Thymus (tissue), 11 donors: ENCODE measurements at regions not wholly inside any gene's neighbourhood (a gene's known extent, or its start where the extent isn't known, plus 50 kb on each side); places are given as distances from the start of the nearest gene placed in this dataset.

Experiments
- DNase-seq, 9 donors: peaks; one replicate each; pipeline ENCODE4 v3.0.0-alpha.2; 2013; ENCODE audit warnings: low spot score in 9 of 9, low read depth in 6 of 9, missing footprints in 1 of 9
- H3K27ac ChIP-seq, 2 donors: one replicate each; pipeline ENCODE4 v1.5.1; 2013; ENCODE audit warnings: control low read depth in 1 of 2, low read depth in 1 of 2, low read length in 1 of 2, mild to moderate bottlenecking in 1 of 2, moderate library complexity in 1 of 2
- H3K27me3 ChIP-seq, 2 donors: one replicate each; pipeline ENCODE4 v1.5.1; 2013; ENCODE audit warnings: low read length in 1 of 2; ENCODE audit not compliant: control insufficient read depth in 2 of 2, insufficient read depth in 1 of 2
- H3K36me3 ChIP-seq, 2 donors: one replicate each; pipeline ENCODE4 v1.5.1; 2013; ENCODE audit warnings: low read length in 1 of 2, mild to moderate bottlenecking in 1 of 2, moderate library complexity in 1 of 2; ENCODE audit not compliant: control insufficient read depth in 2 of 2, insufficient read depth in 2 of 2
- H3K4me1 ChIP-seq, 2 donors: one replicate each; pipeline ENCODE4 v1.5.1; 2013; ENCODE audit warnings: low read length in 2 of 2; ENCODE audit not compliant: control insufficient read depth in 2 of 2, insufficient read depth in 2 of 2
- H3K4me3 ChIP-seq, 2 donors: one replicate each; pipeline ENCODE4 v1.5.1; 2013; ENCODE audit warnings: low read length in 2 of 2, control low read depth in 1 of 2, mild to moderate bottlenecking in 1 of 2
- H3K9me3 ChIP-seq, 2 donors: one replicate each; pipeline ENCODE4 v1.5.1; 2013; ENCODE audit warnings: low read length in 1 of 2, mild to moderate bottlenecking in 1 of 2; ENCODE audit not compliant: control insufficient read depth in 2 of 2, insufficient read depth in 1 of 2
- WGBS: extraction: QIAGEN DNeasy Blood & Tissue Kit; methylation state at CpG from one replicate; pipeline ENCODE4 v1.1.7; 2013; 5-methylcytosine and 5-hydroxymethylcytosine counted together
- donor health status: healthy.

DNA sequence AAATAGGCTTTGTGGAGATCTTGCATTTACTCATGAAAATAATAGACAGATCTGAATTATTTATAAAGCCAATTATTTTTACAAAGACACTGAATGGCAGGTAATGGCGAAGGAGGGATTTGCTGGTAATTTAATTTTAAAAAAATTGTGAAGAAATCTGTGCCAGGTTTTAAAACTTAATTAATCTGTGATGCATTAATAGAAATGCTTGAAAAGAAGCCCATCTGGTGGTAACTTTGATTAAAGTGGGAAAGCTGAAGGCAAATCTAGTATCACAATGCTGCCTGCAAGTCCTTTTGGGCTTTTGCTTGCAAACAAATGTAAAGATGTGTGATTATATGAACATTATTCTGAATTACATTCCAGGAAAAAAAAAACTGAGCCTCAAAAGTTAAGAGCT, 433.2 kb upstream of the DEPDC1 start:
- no peaks in the 10 kb centered on the region for H3K36me3 ChIP-seq
- H3K27me3 ChIP-seq: no peaks in the 10 kb centered on the region
- H3K4me1 ChIP-seq: no peaks in the 10 kb centered on the region
- H3K27ac ChIP-seq: no peak overlapping the region
- H3K4me3 ChIP-seq: no peak overlapping the region
- 96% methylated on average over 1 of the region's 1 CpG for WGBS
- DNase-seq: no peak
- H3K9me3 ChIP-seq: no peaks in the 10 kb centered on the region

DNA sequence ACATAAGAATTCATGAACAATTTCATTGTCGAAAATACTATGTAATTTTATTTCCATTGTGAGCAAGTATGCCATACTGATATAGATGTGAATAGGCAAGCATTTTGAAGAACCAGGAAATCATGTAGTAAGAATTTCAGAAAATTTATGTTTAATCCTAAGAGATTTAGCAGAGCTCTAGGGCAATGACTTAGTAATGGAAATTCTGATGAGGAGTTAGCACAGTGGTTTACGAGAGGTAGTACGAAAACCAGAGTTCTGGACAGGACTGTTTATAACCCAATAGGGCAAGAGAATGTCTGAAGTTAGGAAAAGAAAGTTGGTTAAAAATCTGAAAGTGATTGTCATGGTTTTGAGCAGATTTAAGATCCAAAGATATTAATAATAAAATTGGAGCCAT, 439.6 kb upstream of the DEPDC1 start:
- Histone ChIP-seq H3K27me3 (no peaks in the 10 kb centered on the region), H3K36me3 (no peaks in the 10 kb centered on the region), H3K27ac (no peak overlapping the region), H3K4me1 (no peaks in the 10 kb centered on the region), H3K9me3 (no peaks in the 10 kb centered on the region), H3K4me3 (no peak overlapping the region)
- no peak for DNase-seq
- 80% methylated on average over 3 of the region's 3 CpGs for WGBS

DNA sequence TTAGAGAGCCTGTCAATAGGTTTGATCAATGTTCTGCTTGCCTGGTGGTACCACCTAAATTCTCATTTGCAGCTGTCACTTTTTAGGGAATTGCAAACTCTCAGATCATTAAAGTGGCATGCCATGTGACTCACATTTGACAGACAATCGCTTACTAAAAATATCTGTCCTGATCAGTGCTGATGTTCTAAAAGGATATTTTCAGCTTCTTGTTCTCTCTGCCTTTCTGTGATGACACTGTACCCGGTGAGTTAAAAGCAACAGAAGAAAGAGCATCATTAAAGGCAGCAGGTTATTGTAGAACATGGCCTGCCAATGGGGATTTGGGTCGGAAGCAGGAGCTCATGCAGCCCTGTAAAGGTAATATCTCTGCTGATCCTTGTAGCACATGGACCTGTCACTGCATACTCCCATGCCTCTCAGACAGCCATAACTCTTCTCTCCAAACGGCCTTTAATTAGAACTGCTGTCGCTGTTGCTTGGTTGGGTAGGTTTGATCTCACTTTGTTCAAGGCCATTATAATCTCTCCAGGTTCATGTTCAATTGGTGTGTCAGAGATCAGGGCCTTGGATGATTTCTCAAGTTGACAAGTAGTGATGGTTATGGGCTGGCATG, 441.3 kb upstream of the DEPDC1 start:
- Histone ChIP-seq H3K27me3 (no peaks in the 10 kb centered on the region), H3K27ac (no peak overlapping the region), H3K4me1 (no peaks in the 10 kb centered on the region), H3K36me3 (no peaks in the 10 kb centered on the region), H3K4me3 (no peak overlapping the region), H3K9me3 (no peaks in the 10 kb centered on the region)
- DNase-seq: no peak
- WGBS: 92% methylated on average over 5 of the region's 5 CpGs

DNA sequence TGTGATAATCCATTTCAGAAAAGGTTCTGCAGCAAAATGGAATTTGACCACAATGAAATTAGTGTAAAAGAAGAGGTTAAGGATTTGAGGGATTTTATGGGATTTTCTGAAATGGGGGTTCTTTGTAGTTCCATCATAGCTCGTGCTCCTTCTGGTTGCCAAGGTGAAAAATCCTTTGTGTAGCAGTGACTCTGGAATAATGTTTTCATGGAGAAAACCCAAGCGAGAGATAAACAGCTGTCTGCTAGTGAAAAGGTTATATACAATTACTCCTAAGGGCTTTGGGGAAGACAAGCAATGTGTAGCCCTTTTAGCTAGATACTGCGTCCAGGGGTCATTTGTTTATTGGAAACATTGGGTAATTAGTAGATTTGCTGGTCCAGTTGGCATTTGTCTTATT, 453.2 kb upstream of the DEPDC1 start:
- no peak overlapping the region for H3K27ac ChIP-seq
- H3K4me3 ChIP-seq: no peak overlapping the region
- no peaks in the 10 kb centered on the region for H3K4me1 ChIP-seq
- no peak for DNase-seq
- 90% methylated on average over 3 of the region's 3 CpGs for WGBS
- no peaks in the 10 kb centered on the region for H3K36me3 ChIP-seq
- no peaks in the 10 kb centered on the region for H3K9me3 ChIP-seq
- H3K27me3 ChIP-seq: no peaks in the 10 kb centered on the region

DNA sequence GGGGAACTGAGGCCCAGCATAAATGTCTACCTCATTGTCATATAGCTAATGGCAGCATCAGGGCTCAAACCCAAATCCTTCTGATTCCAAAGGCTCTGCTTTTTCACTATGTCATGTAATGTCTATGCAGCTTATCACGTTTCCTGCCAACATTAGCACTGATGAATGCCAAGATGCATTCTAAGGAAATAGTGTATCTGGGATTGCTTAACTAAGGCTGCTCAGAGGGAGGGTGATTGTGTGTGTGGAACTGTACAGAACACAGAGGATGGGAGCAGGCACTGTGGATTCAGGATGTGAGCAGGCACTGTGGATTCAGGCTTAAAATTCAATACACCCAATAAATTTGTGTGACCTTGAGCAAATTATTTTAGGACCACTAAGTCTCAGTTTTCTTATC, 456.4 kb upstream of the DEPDC1 start:
- Histone ChIP-seq H3K36me3 (no peaks in the 10 kb centered on the region), H3K4me1 (no peaks in the 10 kb centered on the region), H3K4me3 (no peak overlapping the region), H3K27ac (no peak overlapping the region), H3K27me3 (no peaks in the 10 kb centered on the region), H3K9me3 (no peaks in the 10 kb centered on the region)
- no peak for DNase-seq
- WGBS: 88% methylated on average over 1 of the region's 1 CpG

DNA sequence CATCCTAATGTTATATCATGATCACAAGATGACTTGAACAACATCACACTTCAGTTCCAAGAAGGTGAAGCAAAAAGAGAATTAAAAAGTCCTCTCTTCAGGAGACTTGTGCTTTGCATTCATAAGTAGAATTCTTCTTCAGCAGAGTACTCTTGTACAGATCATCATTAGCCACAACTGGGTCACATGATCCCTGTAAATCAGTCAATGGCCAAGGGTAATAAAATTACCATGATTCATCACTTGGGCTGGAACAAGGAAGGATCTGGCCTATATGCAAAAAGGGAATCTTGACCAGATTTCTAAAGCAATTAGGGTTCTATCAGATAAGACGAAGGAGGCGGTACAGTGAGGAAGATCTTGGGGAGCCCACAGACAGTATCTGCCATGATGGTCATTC, 458.0 kb upstream of the DEPDC1 start:
- no peak overlapping the region for H3K4me3 ChIP-seq
- WGBS: 97% methylated on average over 2 of the region's 2 CpGs
- H3K9me3 ChIP-seq: no peaks in the 10 kb centered on the region
- H3K27me3 ChIP-seq: no peaks in the 10 kb centered on the region
- no peaks in the 10 kb centered on the region for H3K4me1 ChIP-seq
- DNase-seq: no peak
- H3K36me3 ChIP-seq: no peaks in the 10 kb centered on the region
- no peak overlapping the region for H3K27ac ChIP-seq

DNA sequence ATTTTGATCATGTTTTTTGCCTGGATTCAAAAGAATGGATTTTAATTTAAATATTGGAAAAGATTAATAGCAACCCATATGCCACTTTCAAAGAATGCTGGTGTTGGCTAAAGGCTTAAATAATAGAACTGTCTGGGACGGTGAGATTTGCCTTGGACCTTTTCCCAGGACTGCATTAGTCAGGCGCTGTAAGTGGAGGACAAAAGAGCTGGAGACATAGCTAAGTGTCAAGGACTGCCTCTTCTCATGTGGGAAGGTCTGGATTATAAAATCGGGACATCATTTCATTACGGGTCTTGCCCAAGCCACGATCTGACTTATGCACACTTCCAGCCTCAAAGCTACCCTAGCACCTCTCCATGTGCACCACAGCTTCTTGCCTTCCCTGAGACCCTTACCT, 458.5 kb upstream of the DEPDC1 start:
- no peaks in the 10 kb centered on the region for H3K27me3 ChIP-seq
- 95% methylated on average over 5 of the region's 5 CpGs for WGBS
- no peak for DNase-seq
- H3K36me3 ChIP-seq: no peaks in the 10 kb centered on the region
- H3K4me1 ChIP-seq: no peaks in the 10 kb centered on the region
- H3K4me3 ChIP-seq: no peak overlapping the region
- no peak overlapping the region for H3K27ac ChIP-seq
- H3K9me3 ChIP-seq: no peaks in the 10 kb centered on the region

DNA sequence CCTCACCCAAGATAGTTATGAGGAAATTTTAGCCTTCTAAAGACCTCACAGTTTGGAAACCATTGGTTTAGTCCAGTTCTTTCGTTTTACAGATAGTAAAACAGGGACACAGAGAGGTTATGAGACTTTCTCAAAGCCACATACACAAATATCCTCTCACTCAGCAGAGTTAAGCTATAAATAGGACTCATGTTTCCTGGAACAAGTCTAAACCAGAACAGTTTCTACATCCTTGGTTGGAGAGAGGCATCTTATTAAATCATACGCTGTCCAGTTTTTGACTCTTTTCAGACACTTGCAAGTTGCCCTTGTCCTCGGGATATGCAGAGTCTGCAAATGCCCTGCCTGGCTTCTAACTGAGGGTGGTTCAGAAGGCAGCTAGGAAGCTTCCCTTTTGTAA, 462.1 kb upstream of the DEPDC1 start:
- H3K4me1 ChIP-seq: no peaks in the 10 kb centered on the region
- H3K36me3 ChIP-seq: no peaks in the 10 kb centered on the region
- WGBS: 41% methylated on average over 3 of the region's 3 CpGs
- H3K9me3 ChIP-seq: no peaks in the 10 kb centered on the region
- no peak for DNase-seq
- H3K4me3 ChIP-seq: no peak overlapping the region
- H3K27ac ChIP-seq: no peak overlapping the region
- no peaks in the 10 kb centered on the region for H3K27me3 ChIP-seq

DNA sequence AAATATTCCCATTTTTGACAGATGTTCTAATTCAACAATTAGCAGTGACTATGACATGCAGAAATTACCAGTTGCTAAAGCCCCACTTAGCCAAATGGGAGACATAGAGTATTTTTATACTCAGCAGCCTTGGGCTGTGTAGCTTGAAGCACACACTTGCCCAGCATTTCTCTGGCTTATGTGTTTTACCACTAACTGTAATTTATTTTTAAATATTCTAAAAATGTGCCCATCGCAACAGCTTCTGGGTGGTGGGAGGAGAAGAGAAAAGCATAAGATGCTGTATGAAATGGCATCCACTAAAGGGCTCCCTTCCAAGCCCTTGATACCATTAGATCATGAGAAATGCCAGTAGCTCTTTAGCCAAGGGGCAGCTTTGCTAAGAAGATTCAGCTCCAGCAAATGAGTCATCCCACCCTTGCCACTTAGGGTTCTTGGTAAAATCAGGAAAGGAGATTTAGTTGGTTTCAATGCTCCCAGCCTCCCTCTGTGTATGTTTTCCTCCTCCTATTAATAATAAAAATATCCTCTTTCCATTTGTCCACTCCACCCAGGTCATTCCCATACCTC, 462.7 kb upstream of the DEPDC1 start:
- WGBS: 100% methylated on average over 1 of the region's 1 CpG

More for the DNA sequence above, 462.7 kb upstream of the DEPDC1 start:
- H3K4me1 ChIP-seq: no peaks in the 10 kb centered on the region
- H3K27ac ChIP-seq: no peak overlapping the region
- H3K9me3 ChIP-seq: no peaks in the 10 kb centered on the region
- no peaks in the 10 kb centered on the region for H3K36me3 ChIP-seq
- DNase-seq: no peak
- H3K4me3 ChIP-seq: no peak overlapping the region
- H3K27me3 ChIP-seq: no peaks in the 10 kb centered on the region
